Esophagus squamous epithelium (tissue), 5 donors: ENCODE measurements at regions not wholly inside any gene's neighbourhood (a gene's known extent, or its start where the extent isn't known, plus 50 kb on each side); places are given as distances from the start of the nearest gene placed in this dataset.

ENCODE experiments used
- DNase-seq: peaks from one replicate; lab custom pipeline; 2025; lab: John Stamatoyannopoulos, UW
- H3K27ac ChIP-seq, 4 donors: fragments of 200-600 bp; sonication (generic); one replicate each; pipeline ENCODE4 v1.5.1; 2016 to 2019; ENCODE audit warnings: mild to moderate bottlenecking in 1 of 4
- H3K27me3 ChIP-seq, 4 donors: fragments of 200-600 bp; sonication (generic); 1 replicate in 3 of 4; 2 replicates in 1 of 4; pipeline versions ENCODE4 v1.5.1 to v1.6.0; 2017 to 2021; ENCODE audit warnings: antibody characterized with exemption in 1 of 4
- H3K36me3 ChIP-seq, 3 donors: fragments of 200-600 bp; sonication (generic); one replicate each; pipeline ENCODE4 v1.5.1; 2016 to 2019
- H3K4me1 ChIP-seq, 3 donors: fragments of 200-600 bp; sonication (generic); one replicate each; pipeline ENCODE4 v1.5.1; 2017 to 2019
- H3K4me3 ChIP-seq, 4 donors: fragments of 200-600 bp; sonication (generic); 1 replicate in 3 of 4; 2 replicates in 1 of 4; pipeline ENCODE4 v1.5.1; 2016 to 2019; ENCODE audit warnings: mild to moderate bottlenecking in 2 of 4, moderate library complexity in 1 of 4
- H3K9me3 ChIP-seq, 3 donors: fragments of 200-600 bp; sonication (generic); one replicate each; pipeline ENCODE4 v1.5.1; 2016 to 2019
- POLR2A ChIP-seq, 4 donors: fragments of 450-650 bp; IDR thresholded peaks; one replicate each; pipeline ENCODE4 v1.6.1; 2017; ENCODE audit warnings: antibody characterized with exemption in 4 of 4, mild to moderate bottlenecking in 4 of 4, moderate library complexity in 3 of 4
- WGBS, 2 donors: methylation state at CpG; one replicate each; pipeline ENCODE4 v1.1.5; 2018; 5-methylcytosine and 5-hydroxymethylcytosine counted together
- intact Hi-C: fragments of 100-400 bp; cut with DNase I; formaldehyde crosslinking; loops from one replicate; pipeline ENCODE4 v1.15.0; 2022
- TF ChIP-seq, protein P1 (sequence below), 6 experiments: fragments of 450-650 bp in 4 of 6; fragments of 200-600 bp in 2 of 6; sonication (generic) in 2 of 6; IDR thresholded peaks; one replicate each; pipeline ENCODE4 v1.5.1; 2016 to 2019; ENCODE audit warnings: antibody characterized with exemption in 6 of 6, mild to moderate bottlenecking in 4 of 6, moderate library complexity in 4 of 6
- donor health status: DM: yes; HTN: yes; CAD: no.

DNA sequence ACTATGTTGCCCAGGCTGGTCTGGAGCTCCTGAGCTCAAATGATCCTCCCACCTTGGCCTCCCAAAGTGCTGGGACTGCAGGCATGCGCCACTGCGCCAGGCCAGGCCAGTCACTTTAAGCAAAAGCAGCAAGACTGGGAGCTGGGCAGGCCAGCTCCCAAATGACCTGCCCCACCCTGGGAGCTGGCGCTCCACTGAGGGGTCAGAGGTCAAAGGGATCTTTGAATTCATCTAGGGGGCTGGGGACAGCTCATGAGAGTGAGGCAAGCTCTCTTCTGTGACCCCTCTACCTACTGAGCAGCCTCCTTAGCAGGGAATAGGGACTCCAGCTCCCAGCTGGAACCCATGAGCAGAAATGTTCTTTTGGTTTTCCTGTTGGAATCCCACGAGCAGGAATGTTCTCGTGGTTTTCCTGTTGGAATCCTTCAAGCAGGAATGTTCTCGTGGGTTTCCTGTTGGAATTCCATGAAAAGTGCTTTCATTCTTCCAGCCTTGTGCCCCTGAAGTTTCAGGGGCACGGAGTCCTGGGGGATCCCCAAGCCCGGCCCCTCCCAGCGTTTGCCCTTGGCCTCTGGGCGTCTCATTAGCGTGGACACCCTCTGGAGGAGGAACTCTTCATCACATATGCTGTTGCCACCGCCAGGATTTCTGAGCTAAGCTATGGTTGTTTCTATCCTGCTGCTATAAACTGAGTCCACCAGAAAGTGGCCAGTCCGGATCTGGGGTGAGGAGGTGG lies 162.0 kb upstream of the HAAO start:
- no peak for DNase-seq
- no peaks in the 10 kb centered on the region for H3K36me3 ChIP-seq
- H3K9me3 ChIP-seq: no peaks in the 10 kb centered on the region
- no peaks in the 10 kb centered on the region for H3K27me3 ChIP-seq
- TF ChIP-seq, protein P1, sequence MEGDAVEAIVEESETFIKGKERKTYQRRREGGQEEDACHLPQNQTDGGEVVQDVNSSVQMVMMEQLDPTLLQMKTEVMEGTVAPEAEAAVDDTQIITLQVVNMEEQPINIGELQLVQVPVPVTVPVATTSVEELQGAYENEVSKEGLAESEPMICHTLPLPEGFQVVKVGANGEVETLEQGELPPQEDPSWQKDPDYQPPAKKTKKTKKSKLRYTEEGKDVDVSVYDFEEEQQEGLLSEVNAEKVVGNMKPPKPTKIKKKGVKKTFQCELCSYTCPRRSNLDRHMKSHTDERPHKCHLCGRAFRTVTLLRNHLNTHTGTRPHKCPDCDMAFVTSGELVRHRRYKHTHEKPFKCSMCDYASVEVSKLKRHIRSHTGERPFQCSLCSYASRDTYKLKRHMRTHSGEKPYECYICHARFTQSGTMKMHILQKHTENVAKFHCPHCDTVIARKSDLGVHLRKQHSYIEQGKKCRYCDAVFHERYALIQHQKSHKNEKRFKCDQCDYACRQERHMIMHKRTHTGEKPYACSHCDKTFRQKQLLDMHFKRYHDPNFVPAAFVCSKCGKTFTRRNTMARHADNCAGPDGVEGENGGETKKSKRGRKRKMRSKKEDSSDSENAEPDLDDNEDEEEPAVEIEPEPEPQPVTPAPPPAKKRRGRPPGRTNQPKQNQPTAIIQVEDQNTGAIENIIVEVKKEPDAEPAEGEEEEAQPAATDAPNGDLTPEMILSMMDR (IDR thresholded peaks at IDR 0.05): no peak
- no peak for TF ChIP-seq POLR2A (IDR thresholded peaks at IDR 0.05)
- intact Hi-C loops: no loop called here
- no peak overlapping the region for H3K4me3 ChIP-seq
- peak overlapping the region; percentile 44 to 59 (median 53) for H3K27ac ChIP-seq
- WGBS, 2 donors: 64 to 67% methylated on average over 4 to 6 of the region's 13 CpGs
- peaks cover 0 to 62% (median 22%) of the 10 kb centered on the region in 3 donors for H3K4me1 ChIP-seq

DNA sequence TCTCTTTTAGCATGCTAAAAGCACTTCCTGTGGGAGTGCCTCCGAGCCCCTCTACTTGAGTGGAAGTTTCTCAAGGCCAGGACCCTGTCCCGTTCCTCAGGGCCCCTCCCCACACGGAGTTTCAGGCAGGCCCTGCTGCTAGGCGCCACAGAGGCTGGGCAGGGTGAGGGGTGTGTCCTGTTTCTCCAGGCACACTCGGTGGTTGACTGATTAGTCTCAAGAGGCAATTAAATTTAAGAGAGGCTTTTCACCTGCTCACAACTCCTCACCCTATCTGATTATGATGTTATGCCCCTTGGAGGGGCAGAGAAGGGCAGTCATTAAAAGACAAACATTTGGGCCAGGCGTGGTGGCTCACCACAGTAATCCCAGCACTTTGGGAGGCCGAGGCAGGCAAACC lies 160.8 kb upstream of the HAAO start:
- 45 to 48% methylated on average over 3 to 4 of the region's 7 CpGs for WGBS, 2 donors
- no peaks in the 10 kb centered on the region for H3K9me3 ChIP-seq
- peak overlapping the region in 2 of 4 donors; percentile 49 to 55 for H3K27ac ChIP-seq
- no peak for TF ChIP-seq POLR2A (IDR thresholded peaks at IDR 0.05)
- TF ChIP-seq, protein P1 (IDR thresholded peaks at IDR 0.05): no peak
- intact Hi-C loops: no loop called here
- no peak overlapping the region for H3K4me3 ChIP-seq
- DNase-seq: no peak
- peaks cover 0 to 50% (median 10%) of the 10 kb centered on the region in 3 donors for H3K4me1 ChIP-seq
- no peaks in the 10 kb centered on the region for H3K27me3 ChIP-seq
- no peaks in the 10 kb centered on the region for H3K36me3 ChIP-seq

DNA sequence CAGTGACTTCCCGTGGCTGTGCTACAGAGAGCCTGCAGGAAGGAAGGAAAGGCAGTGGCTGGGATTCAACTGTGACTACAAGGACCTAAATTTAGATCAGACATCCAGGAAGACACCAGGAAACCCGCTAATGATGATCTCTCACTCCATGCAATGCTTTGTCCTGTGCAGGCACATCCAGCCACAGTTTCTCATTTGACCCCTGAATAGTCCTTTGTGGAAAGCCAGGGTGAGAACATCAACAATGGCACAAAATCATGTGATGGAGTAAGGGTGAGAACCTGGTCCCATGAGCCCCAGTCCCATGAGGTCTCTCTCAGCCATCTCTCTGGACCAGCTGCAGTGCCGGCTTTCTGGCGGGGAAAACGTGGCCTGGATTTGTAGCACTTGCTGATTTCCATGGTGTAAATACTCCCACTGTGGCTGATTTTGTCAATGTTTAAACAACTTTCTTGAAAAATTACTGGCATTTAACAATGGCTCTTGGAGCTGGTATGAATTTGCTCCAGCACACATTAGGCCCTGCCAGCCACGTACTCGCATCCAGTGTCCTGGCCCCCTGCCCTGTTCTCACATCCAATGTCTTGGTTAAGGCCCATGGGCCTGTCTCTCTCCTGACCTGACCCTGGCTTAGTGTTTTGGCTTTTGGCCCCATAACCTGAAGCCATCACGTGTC lies 159.0 kb upstream of the HAAO start:
- DNase-seq: no peak
- Histone ChIP-seq H3K36me3 (no peaks in the 10 kb centered on the region), H3K27me3 (no peaks in the 10 kb centered on the region), H3K9me3 (no peaks in the 10 kb centered on the region), H3K27ac (peak overlapping the region; percentile 18 to 62 (median 51)), H3K4me3 (no peak overlapping the region), H3K4me1 (peaks cover 4 to 49% (median 21%) of the 10 kb centered on the region in 3 donors)
- 77 to 81% methylated on average over 8 of the region's 8 CpGs for WGBS, 2 donors
- intact Hi-C loops: no loop called here
- no peak for TF ChIP-seq POLR2A (IDR thresholded peaks at IDR 0.05)
- TF ChIP-seq, protein P1 (IDR thresholded peaks at IDR 0.05): no peak

DNA sequence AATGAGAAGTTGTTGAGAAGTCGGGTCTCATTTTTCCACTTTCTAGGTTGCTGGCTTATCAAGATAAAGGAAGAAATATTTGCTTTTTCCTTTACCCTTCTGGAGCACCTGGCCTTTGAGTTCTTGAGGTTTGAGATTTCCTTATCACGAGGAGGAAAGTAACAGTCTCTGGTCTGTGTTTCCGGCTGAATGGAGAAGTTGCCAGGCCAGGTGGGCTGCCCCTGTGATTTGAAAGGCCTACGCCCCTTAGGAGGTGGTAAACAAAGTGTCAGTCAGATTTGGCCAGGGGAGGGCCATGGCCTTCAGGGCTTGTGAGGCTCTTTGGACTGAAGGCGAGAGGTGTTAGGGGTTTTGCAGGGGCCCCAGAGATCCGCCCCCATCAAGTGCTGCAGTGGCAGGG lies 156.7 kb upstream of the HAAO start:
- no peak for DNase-seq
- peaks cover 5 to 40% (median 14%) of the 10 kb centered on the region in 3 donors for H3K4me1 ChIP-seq
- H3K36me3 ChIP-seq: no peaks in the 10 kb centered on the region
- no peaks in the 10 kb centered on the region for H3K27me3 ChIP-seq
- H3K4me3 ChIP-seq: no peak overlapping the region
- 63 to 69% methylated on average over 5 to 6 of the region's 6 CpGs for WGBS, 2 donors
- no peak overlapping the region for H3K27ac ChIP-seq
- TF ChIP-seq, protein P1 (IDR thresholded peaks at IDR 0.05): no peak
- no peak for TF ChIP-seq POLR2A (IDR thresholded peaks at IDR 0.05)
- H3K9me3 ChIP-seq: no peaks in the 10 kb centered on the region
- intact Hi-C loops: loop anchor here (10.0 kb wide), 2 partner anchors 286 to 536 kb away; no protein-coding TSS in a partner anchor
